ENCODE measurements at regions not wholly inside any gene's neighbourhood (a gene's known extent, or its start where the extent isn't known, plus 50 kb on each side); places are given as distances from the start of the nearest gene placed in this dataset.
"Not testable (repeated sequence)": the region's sequence is repeated elsewhere in the genome, so short reads cannot be mapped to it uniquely, and the experiment has no call there.

GRCh38 chr5:174504266-174504726, 220.1 kb upstream of the MSX2 start:
- no peaks in the 10 kb centered on the region for H4K20me1 ChIP-seq (ENCODE audit: control insufficient read depth, extremely low read depth, insufficient read depth, low read length)
- no peak overlapping the region for H3K9ac ChIP-seq (ENCODE audit: insufficient read depth, low read length)
- no peaks in the 10 kb centered on the region for H3K4me1 ChIP-seq (ENCODE audit: control insufficient read depth, extremely low read depth, insufficient read depth, low read length)
- H3K4me2 ChIP-seq (ENCODE audit: extremely low read depth, insufficient read depth, low read length) = no peak overlapping the region
- H3K9me3 ChIP-seq (ENCODE audit: control insufficient read depth, insufficient read depth, low read depth, low read length) = no peaks in the 10 kb centered on the region
- TF ChIP-seq EZH2 (IDR thresholded peaks at IDR 0.05; ENCODE audit: low read length, missing control alignments) = no peak
- no peak overlapping the region for H3K4me3 ChIP-seq (replicated peaks in 1 of 4; ENCODE audit: control extremely low read depth in 1 of 4, insufficient read depth in 1 of 4, low read depth in 3 of 4, low read length in 4 of 4)
- no peaks in the 10 kb centered on the region for H3K27me3 ChIP-seq (ENCODE audit: control insufficient read depth, insufficient read depth, low read length)
- H3K79me2 ChIP-seq (ENCODE audit: control insufficient read depth, insufficient read depth, low read length) = no peaks in the 10 kb centered on the region
- H3K36me3 ChIP-seq (ENCODE audit: control insufficient read depth, insufficient read depth, low read length) = no peaks in the 10 kb centered on the region
- no peak overlapping the region for H3K27ac ChIP-seq (ENCODE audit: insufficient read depth, low read length)
- no peak overlapping the region for H2AFZ ChIP-seq (ENCODE audit: low read length)
- DNase-seq (ENCODE audit: low read depth in 2 of 2) = peak in 1 of 2 donors; percentile 36

DNA sequence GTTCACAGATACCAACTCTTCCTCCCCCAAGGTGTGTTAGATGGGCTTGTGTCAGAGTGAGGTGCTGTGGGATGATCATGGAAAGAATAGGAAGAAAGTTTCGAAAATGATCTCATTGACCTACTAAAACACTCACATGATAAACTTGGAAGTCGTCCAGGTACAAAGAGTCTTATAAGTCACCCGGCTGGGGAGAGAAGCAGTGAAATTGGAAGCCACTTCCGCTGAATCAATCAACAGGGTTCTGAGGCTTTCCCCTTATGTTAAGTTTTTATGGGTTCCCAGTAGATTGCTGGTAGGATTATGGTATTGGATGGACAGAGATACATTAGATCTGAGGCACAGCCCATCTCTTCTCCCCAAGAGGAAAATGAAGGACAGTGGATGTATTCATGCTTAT, 218.8 kb upstream of the MSX2 start:
- Histone ChIP-seq H4K20me1 (ENCODE audit: control insufficient read depth, extremely low read depth, insufficient read depth, low read length) (no peaks in the 10 kb centered on the region), H3K9ac (ENCODE audit: insufficient read depth, low read length) (no peak overlapping the region), H3K4me1 (ENCODE audit: control insufficient read depth, extremely low read depth, insufficient read depth, low read length) (no peaks in the 10 kb centered on the region), H2AFZ (ENCODE audit: low read length) (no peak overlapping the region), H3K27me3 (ENCODE audit: control insufficient read depth, insufficient read depth, low read length) (no peaks in the 10 kb centered on the region), H3K4me3 (replicated peaks in 1 of 4; ENCODE audit: control extremely low read depth in 1 of 4, insufficient read depth in 1 of 4, low read depth in 3 of 4, low read length in 4 of 4) (no peak overlapping the region), H3K36me3 (ENCODE audit: control insufficient read depth, insufficient read depth, low read length) (no peaks in the 10 kb centered on the region), H3K79me2 (ENCODE audit: control insufficient read depth, insufficient read depth, low read length) (no peaks in the 10 kb centered on the region), H3K27ac (ENCODE audit: insufficient read depth, low read length) (no peak overlapping the region), H3K4me2 (ENCODE audit: extremely low read depth, insufficient read depth, low read length) (no peak overlapping the region), H3K9me3 (ENCODE audit: control insufficient read depth, insufficient read depth, low read depth, low read length) (no peaks in the 10 kb centered on the region)
- TF ChIP-seq CTCF (conservative IDR thresholded peaks at IDR 0.05 in 1 of 2, IDR thresholded peaks at IDR 0.05 in 1 of 2; ENCODE audit: low read depth in 1 of 2, low read length in 2 of 2) (no peak), EZH2 (IDR thresholded peaks at IDR 0.05; ENCODE audit: low read length, missing control alignments) (no peak)
- DNase-seq (ENCODE audit: low read depth in 2 of 2) = peak; percentile 58 to 83

- H3K27me3 ChIP-seq (ENCODE audit: control insufficient read depth, insufficient read depth, low read length); H3K4me3 ChIP-seq (replicated peaks in 1 of 4; ENCODE audit: control extremely low read depth in 1 of 4, insufficient read depth in 1 of 4, low read depth in 3 of 4, low read length in 4 of 4); H3K27ac ChIP-seq (ENCODE audit: insufficient read depth, low read length); H3K9ac ChIP-seq (ENCODE audit: insufficient read depth, low read length); H4K20me1 ChIP-seq (ENCODE audit: control insufficient read depth, extremely low read depth, insufficient read depth, low read length); H3K4me1 ChIP-seq (ENCODE audit: control insufficient read depth, extremely low read depth, insufficient read depth, low read length); H3K9me3 ChIP-seq (ENCODE audit: control insufficient read depth, insufficient read depth, low read depth, low read length); H2AFZ ChIP-seq (ENCODE audit: low read length); H3K79me2 ChIP-seq (ENCODE audit: control insufficient read depth, insufficient read depth, low read length); DNase-seq (ENCODE audit: low read depth in 2 of 2); H3K36me3 ChIP-seq (ENCODE audit: control insufficient read depth, insufficient read depth, low read length); H3K4me2 ChIP-seq (ENCODE audit: extremely low read depth, insufficient read depth, low read length): not testable (repeated sequence)
These were observed 213.5 kb upstream of the MSX2 start for GRCh38 chr5:174510782-174511453.

- Histone ChIP-seq H3K4me2 (ENCODE audit: extremely low read depth, insufficient read depth, low read length) (no peak overlapping the region), H3K9ac (ENCODE audit: insufficient read depth, low read length) (no peak overlapping the region), H3K27ac (ENCODE audit: insufficient read depth, low read length) (no peak overlapping the region), H3K4me3 (replicated peaks in 1 of 4; ENCODE audit: control extremely low read depth in 1 of 4, insufficient read depth in 1 of 4, low read depth in 3 of 4, low read length in 4 of 4) (no peak overlapping the region), H2AFZ (ENCODE audit: low read length) (no peak overlapping the region), H3K79me2 (ENCODE audit: control insufficient read depth, insufficient read depth, low read length) (no peaks in the 10 kb centered on the region), H3K9me3 (ENCODE audit: control insufficient read depth, insufficient read depth, low read depth, low read length) (no peaks in the 10 kb centered on the region), H3K36me3 (ENCODE audit: control insufficient read depth, insufficient read depth, low read length) (no peaks in the 10 kb centered on the region), H4K20me1 (ENCODE audit: control insufficient read depth, extremely low read depth, insufficient read depth, low read length) (no peaks in the 10 kb centered on the region), H3K27me3 (ENCODE audit: control insufficient read depth, insufficient read depth, low read length) (no peaks in the 10 kb centered on the region), H3K4me1 (ENCODE audit: control insufficient read depth, extremely low read depth, insufficient read depth, low read length) (no peaks in the 10 kb centered on the region)
- peak; percentile 22 to 23 for DNase-seq (ENCODE audit: low read depth in 2 of 2)
- no peak for TF ChIP-seq EZH2 (IDR thresholded peaks at IDR 0.05; ENCODE audit: low read length, missing control alignments)
- no peak for TF ChIP-seq CTCF (conservative IDR thresholded peaks at IDR 0.05 in 1 of 2, IDR thresholded peaks at IDR 0.05 in 1 of 2; ENCODE audit: low read depth in 1 of 2, low read length in 2 of 2)
These were observed 212.6 kb upstream of the MSX2 start for GRCh38 chr5:174511714-174512253.
